Endothelial cell of umbilical vein (primary cell): ENCODE measurements at regions not wholly inside any gene's neighbourhood (a gene's known extent, or its start where the extent isn't known, plus 50 kb on each side); places are given as distances from the start of the nearest gene placed in this dataset.

Experiments
- BruUV-seq: library from RNA; stranded (reverse); fragments of 400-500 nt; replicated peaks from 2 replicates; lab custom pipeline; 2021; lab: Mats Ljungman, UMichigan
- CTCF ChIA-PET: fragments of 300-600, 350-600 bp; sonication (Branson Sonifier 250); formaldehyde crosslinking; loops from one replicate; lab custom pipeline; 2021; ENCODE audit warnings: antibody characterized with exemption, inconsistent platforms; lab: Charles Lee
- POLR2A ChIA-PET: fragments of 300-600, 350-600 bp; sonication (Branson Sonifier 250); formaldehyde crosslinking; loops from one replicate; lab custom pipeline; 2021; ENCODE audit warnings: antibody characterized with exemption, inconsistent platforms; lab: Charles Lee
- DNase-seq: peaks from one replicate; pipeline ENCODE4 v3.0.0-alpha.2; 2011; ENCODE audit warnings: low read depth, low spot score
- FAIRE-seq: peaks from 2 replicates; lab custom pipeline; 2011; peaks lifted over from hg19 to GRCh38; lab: Jason Lieb, UNC
- H2AFZ ChIP-seq: 2 replicates; pipeline ENCODE4 v1.6.0; 2012; ENCODE audit warnings: low read depth, low read length, control low read depth, inconsistent platforms
- H3K27ac ChIP-seq: 2 replicates; pipeline ENCODE4 v1.5.1; 2011; ENCODE audit warnings: low read depth, mild to moderate bottlenecking, control low read depth, low read length, moderate library complexity; ENCODE audit not compliant: insufficient read depth
- H3K27me3 ChIP-seq, 2 experiments: 2 replicates each; pipeline versions ENCODE4 v1.6.0 to v1.6.1; 2011; ENCODE audit warnings: low read length in 2 of 2, mixed read lengths in 1 of 2; ENCODE audit not compliant: control insufficient read depth in 2 of 2, insufficient read depth in 2 of 2
- H3K36me3 ChIP-seq, 2 experiments: 2 replicates in 1 of 2; 3 replicates in 1 of 2; pipeline ENCODE4 v1.5.1; 2011; ENCODE audit warnings: low read length in 2 of 2, mild to moderate bottlenecking in 1 of 2, moderate library complexity in 1 of 2; ENCODE audit not compliant: control insufficient read depth in 2 of 2, insufficient read depth in 2 of 2; ENCODE audit errors: extremely low read depth in 1 of 2
- H3K4me1 ChIP-seq: 3 replicates; pipeline ENCODE4 v1.5.1; 2011; ENCODE audit warnings: mild to moderate bottlenecking, low read length; ENCODE audit not compliant: control insufficient read depth, insufficient read depth; ENCODE audit errors: extremely low read depth
- H3K4me2 ChIP-seq: 2 replicates; pipeline ENCODE4 v1.6.1; 2011; ENCODE audit warnings: low read length, control low read depth, mixed read lengths; ENCODE audit not compliant: insufficient read depth
- H3K4me3 ChIP-seq, 3 experiments: fragments of 200-600 bp in 1 of 3; sonication (generic), shearing (Covaris generic) in 1 of 3; replicated peaks in 1 of 3; 2 replicates each; pipeline ENCODE4 v1.5.1; 2011 to 2016; ENCODE audit warnings: control low read depth in 3 of 3, low read length in 3 of 3, mild to moderate bottlenecking in 2 of 3, inconsistent platforms in 1 of 3, low read depth in 1 of 3, moderate library complexity in 1 of 3; ENCODE audit not compliant: insufficient read depth in 1 of 3
- H3K79me2 ChIP-seq: 2 replicates; pipeline ENCODE4 v1.6.0; 2012; ENCODE audit warnings: low read length, inconsistent platforms; ENCODE audit not compliant: control insufficient read depth, insufficient read depth
- H3K9ac ChIP-seq: replicated peaks from 2 replicates; pipeline ENCODE3; 2011; ENCODE audit warnings: low read length, control low read depth; ENCODE audit not compliant: insufficient read depth; ENCODE audit errors: extremely low read depth
- H3K9me1 ChIP-seq: replicated peaks from 3 replicates; pipeline ENCODE4 v1.6.0; 2011; ENCODE audit warnings: mild to moderate bottlenecking, low read length; ENCODE audit not compliant: control insufficient read depth, insufficient read depth; ENCODE audit errors: extremely low read depth
- H3K9me3 ChIP-seq: replicated peaks from 2 replicates; pipeline ENCODE4 v1.5.1; 2012; ENCODE audit warnings: low read length, inconsistent platforms; ENCODE audit not compliant: control insufficient read depth, insufficient read depth
- H4K20me1 ChIP-seq: replicated peaks from 2 replicates; pipeline ENCODE3; 2011; ENCODE audit warnings: mild to moderate bottlenecking, low read length; ENCODE audit not compliant: control insufficient read depth, insufficient read depth; ENCODE audit errors: extremely low read depth
- CTCF ChIP-seq, 2 donors: IDR thresholded peaks; 1 replicate in 1 of 2; 2 replicates in 1 of 2; pipeline ENCODE4 v1.5.1; 2011; ENCODE audit warnings: low read length in 2 of 2, mild to moderate bottlenecking in 2 of 2, moderate library complexity in 2 of 2, control low read depth in 1 of 2, inconsistent platforms in 1 of 2, low read depth in 1 of 2; ENCODE audit not compliant: insufficient read depth in 1 of 2; ENCODE audit errors: extremely low read depth in 1 of 2
- EZH2 ChIP-seq: IDR thresholded peaks from 2 replicates; pipeline ENCODE4 v1.6.1; 2012; ENCODE audit warnings: borderline replicate concordance, low read depth, mild to moderate bottlenecking, moderate library complexity, low read length, inconsistent platforms; ENCODE audit not compliant: severe bottlenecking
- FOS ChIP-seq: IDR thresholded peaks from 2 replicates; pipeline ENCODE4 v1.6.1; 2011; ENCODE audit warnings: mild to moderate bottlenecking, low read length, moderate library complexity, borderline replicate concordance; ENCODE audit not compliant: insufficient read depth
- GATA2 ChIP-seq: IDR thresholded peaks from 2 replicates; pipeline ENCODE4 v1.7.0; 2011; ENCODE audit warnings: low read depth, mild to moderate bottlenecking, moderate library complexity, mixed read lengths, low read length; ENCODE audit not compliant: insufficient read length, insufficient read depth
- JUN ChIP-seq: IDR thresholded peaks from 2 replicates; pipeline ENCODE4 v1.6.1; 2011; ENCODE audit warnings: borderline replicate concordance, low read depth; ENCODE audit not compliant: insufficient read length, insufficient read depth
- MAX ChIP-seq: IDR thresholded peaks from 2 replicates; pipeline ENCODE4 v1.6.1; 2011; ENCODE audit not compliant: insufficient read depth, insufficient read length
- MYC ChIP-seq: IDR thresholded peaks from one replicate; pipeline ENCODE4 v1.6.1; 2011; ENCODE audit warnings: mild to moderate bottlenecking, low read depth, low read length
- POLR2AphosphoS5 ChIP-seq: IDR thresholded peaks from 2 replicates; pipeline ENCODE4 v1.6.1; 2012; ENCODE audit warnings: low read depth, mild to moderate bottlenecking, control low read depth, low read length, moderate library complexity; ENCODE audit not compliant: insufficient read depth
- dilution Hi-C: fragments of 300-500 bp; cut with MboI; formaldehyde crosslinking; loops from one replicate; pipeline ENCODE4 v1.15.0; 2019; ENCODE audit warnings: low sequenced_read_pairs; ENCODE audit not compliant: extremely low pct_ligation_motif_present
- intact Hi-C: fragments of 100-400 bp; cut with micrococcal nuclease; formaldehyde crosslinking; loops from one replicate; pipeline ENCODE4 v1.10.0; 2022

GRCh38 chr6:163876391-163876790, 461.9 kb downstream of the QKI start:
- H3K4me3 ChIP-seq: no peak overlapping the region
- FAIRE-seq (no peak), DNase-seq (no peak)
- H3K9ac ChIP-seq: no peak overlapping the region
- BruUV-seq: no TSS peak
- no peak overlapping the region for H3K27ac ChIP-seq
- H3K4me1 ChIP-seq: no peaks in the 10 kb centered on the region
- no peaks in the 10 kb centered on the region for H4K20me1 ChIP-seq
- ChIA-PET CTCF (no interaction called here), POLR2A (no interaction called here)
- H3K79me2 ChIP-seq: no peaks in the 10 kb centered on the region
- no peak for TF ChIP-seq GATA2
- TF ChIP-seq EZH2: no peak
- no peak for TF ChIP-seq POLR2AphosphoS5
- TF ChIP-seq FOS: no peak
- TF ChIP-seq MYC: no peak
- no peak for TF ChIP-seq MAX
- TF ChIP-seq JUN: no peak
- no peak for TF ChIP-seq CTCF (IDR thresholded peaks at IDR 0.05; ENCODE audit: extremely low read depth in 1 of 2, insufficient read depth in 1 of 2, low read depth in 1 of 2, low read length in 2 of 2)
- no peak overlapping the region for H3K4me2 ChIP-seq
- H2AFZ ChIP-seq: no peak overlapping the region
- H3K9me1 ChIP-seq: no peaks in the 10 kb centered on the region
- dilution Hi-C loops: no loop called here
- H3K36me3 ChIP-seq: no peaks in the 10 kb centered on the region
- intact Hi-C loops: no loop called here
- no peaks in the 10 kb centered on the region for H3K9me3 ChIP-seq
- no peaks in the 10 kb centered on the region for H3K27me3 ChIP-seq
